PC-3 (cell line): ENCODE measurements at regions not wholly inside any gene's neighbourhood (a gene's known extent, or its start where the extent isn't known, plus 50 kb on each side); places are given as distances from the start of the nearest gene placed in this dataset.

ENCODE experiments used
- CTCF ChIP-seq: fragments of 300-600 bp; sonication (generic); conservative IDR thresholded peaks from 2 replicates; pipeline ENCODE4 v1.5.1; 2017; ENCODE audit warnings: antibody characterized with exemption, low read depth, mild to moderate bottlenecking, low read length
- EZH2 ChIP-seq: fragments of 300-600 bp; sonication (generic); IDR thresholded peaks from one replicate; pipeline ENCODE4 v1.6.1; 2017; ENCODE audit warnings: antibody characterized with exemption, mild to moderate bottlenecking, low read length; ENCODE audit not compliant: unreplicated experiment
- EZH2phosphoT487 ChIP-seq: fragments of 300-600 bp; sonication (generic); IDR thresholded peaks from 2 replicates; pipeline ENCODE4 v1.6.1; 2018; ENCODE audit warnings: mild to moderate bottlenecking, antibody characterized with exemption, low read length, borderline replicate concordance

GRCh38 chr3:56971261-56971660, 89.2 kb upstream of the SPATA12 start:
- TF ChIP-seq CTCF (no peak), EZH2 (no peak), EZH2phosphoT487 (no peak)
